HEK293 (cell line): ENCODE measurements at regions not wholly inside any gene's neighbourhood (a gene's known extent, or its start where the extent isn't known, plus 50 kb on each side); places are given as distances from the start of the nearest gene placed in this dataset.

Source experiments
- CTCF ChIA-PET: fragments of 350-600 bp; formaldehyde crosslinking; extraction: SDS; loops from one replicate; lab custom pipeline; 2021; ENCODE audit warnings: antibody characterized with exemption; lab: Yijun Ruan, JAX
- POLR2A ChIA-PET: fragments of 300-600 bp; formaldehyde crosslinking; extraction: SDS; loops from one replicate; lab custom pipeline; 2020; ENCODE audit warnings: antibody characterized with exemption, inconsistent platforms; lab: Yijun Ruan, JAX
- H3K27ac ChIP-seq: fragments of 200-500 bp; sonication (Bioruptor generic); 2 replicates; pipeline ENCODE4 v1.5.1; 2014; ENCODE audit warnings: low read depth, low read length, control low read depth, inconsistent platforms; ENCODE audit errors: extremely low read depth
- H3K36me3 ChIP-seq, 2 experiments: fragments of 200-500 bp in 1 of 2; sonication (Bioruptor generic) in 1 of 2; 1 replicate in 1 of 2; 2 replicates in 1 of 2; pipeline ENCODE4 v1.5.1; 2014 to 2017; ENCODE audit warnings: inconsistent platforms in 2 of 2, low read length in 2 of 2; ENCODE audit not compliant: control insufficient read depth in 2 of 2, insufficient read depth in 1 of 2
- H3K4me1 ChIP-seq: fragments of 200-500 bp; sonication (Bioruptor generic); 2 replicates; pipeline ENCODE4 v1.5.1; 2014; ENCODE audit warnings: mild to moderate bottlenecking, low read length, inconsistent platforms; ENCODE audit not compliant: control insufficient read depth, insufficient read depth
- H3K4me3 ChIP-seq: 2 replicates; pipeline ENCODE4 v1.5.1; 2011; ENCODE audit warnings: low read depth, mild to moderate bottlenecking, control low read depth, low read length, moderate library complexity
- H3K9me3 ChIP-seq: fragments of 200-500 bp; sonication (Bioruptor generic); 2 replicates; pipeline ENCODE4 v1.5.1; 2014; ENCODE audit warnings: low read depth, low read length, inconsistent platforms; ENCODE audit not compliant: control insufficient read depth, insufficient read depth
- ATF2 ChIP-seq: fragments of 450-650 bp; formaldehyde crosslinking; IDR thresholded peaks from 2 replicates; pipeline ENCODE4 v1.5.1; 2016; ENCODE audit warnings: missing biosample characterization, missing genetic modification characterization, low read depth
- PATZ1 ChIP-seq: fragments of 450-650 bp; formaldehyde crosslinking; IDR thresholded peaks from 2 replicates; pipeline ENCODE4 v1.5.1; 2016; ENCODE audit warnings: missing biosample characterization, missing genetic modification characterization
- REST ChIP-seq: fragments of 450-650 bp; formaldehyde crosslinking; IDR thresholded peaks from 2 replicates; pipeline ENCODE4 v1.5.1; 2016; ENCODE audit warnings: missing biosample characterization, missing genetic modification characterization
- ZBTB17 ChIP-seq: fragments of 450-650 bp; formaldehyde crosslinking; IDR thresholded peaks from 2 replicates; pipeline ENCODE4 v1.5.1; 2016; ENCODE audit warnings: missing biosample characterization, missing genetic modification characterization
- ZBTB7A ChIP-seq: fragments of 450-650 bp; formaldehyde crosslinking; IDR thresholded peaks from 2 replicates; pipeline ENCODE4 v1.5.1; 2016; ENCODE audit warnings: low read depth, missing biosample characterization, missing genetic modification characterization
- ZFHX2 ChIP-seq: fragments of 450-650 bp; formaldehyde crosslinking; conservative IDR thresholded peaks from 2 replicates; pipeline ENCODE4 v1.5.1; 2016; ENCODE audit warnings: missing biosample characterization, missing genetic modification characterization
- ZFP69B ChIP-seq: fragments of 450-650 bp; formaldehyde crosslinking; IDR thresholded peaks from 2 replicates; pipeline ENCODE4 v1.5.1; 2016; ENCODE audit warnings: missing biosample characterization, missing genetic modification characterization
- ZNF10 ChIP-seq: fragments of 450-650 bp; formaldehyde crosslinking; IDR thresholded peaks from 2 replicates; pipeline ENCODE4 v1.5.1; 2017; ENCODE audit warnings: missing biosample characterization, missing genetic modification characterization
- ZNF133 ChIP-seq: fragments of 450-650 bp; formaldehyde crosslinking; IDR thresholded peaks from 2 replicates; pipeline ENCODE4 v1.5.1; 2016; ENCODE audit warnings: missing biosample characterization, missing genetic modification characterization
- ZNF214 ChIP-seq: fragments of 450-650 bp; formaldehyde crosslinking; IDR thresholded peaks from 2 replicates; pipeline ENCODE4 v1.5.1; 2017; ENCODE audit warnings: missing biosample characterization, mild to moderate bottlenecking, missing genetic modification characterization, borderline replicate concordance
- ZNF24 ChIP-seq: fragments of 450-650 bp; formaldehyde crosslinking; IDR thresholded peaks from 2 replicates; pipeline ENCODE4 v1.5.1; 2016; ENCODE audit warnings: missing biosample characterization, missing genetic modification characterization
- ZNF404 ChIP-seq: fragments of 450-650 bp; formaldehyde crosslinking; IDR thresholded peaks from 2 replicates; pipeline ENCODE4 v1.5.1; 2017; ENCODE audit warnings: missing biosample characterization, missing genetic modification characterization
- ZNF501 ChIP-seq: fragments of 450-650 bp; formaldehyde crosslinking; IDR thresholded peaks from 2 replicates; pipeline ENCODE4 v1.5.1; 2016; ENCODE audit warnings: missing biosample characterization, missing genetic modification characterization
- ZNF626 ChIP-seq: fragments of 450-650 bp; sonication (Bioruptor Pico); formaldehyde crosslinking; IDR thresholded peaks from 2 replicates; pipeline ENCODE4 v1.5.1; 2018; ENCODE audit warnings: missing biosample characterization, missing genetic modification characterization, inconsistent platforms
- ZNF664 ChIP-seq: fragments of 450-650 bp; formaldehyde crosslinking; IDR thresholded peaks from 2 replicates; pipeline ENCODE4 v1.5.1; 2016; ENCODE audit warnings: missing biosample characterization, missing genetic modification characterization
- ZNF701 ChIP-seq: fragments of 450-650 bp; formaldehyde crosslinking; IDR thresholded peaks from 2 replicates; pipeline ENCODE4 v1.5.1; 2016; ENCODE audit warnings: missing biosample characterization, missing genetic modification characterization
- TF ChIP-seq, protein P1 (sequence below): fragments of 450-650 bp; formaldehyde crosslinking; conservative IDR thresholded peaks from 2 replicates; pipeline ENCODE4 v1.5.1; 2016; ENCODE audit warnings: low read depth, missing biosample characterization, missing genetic modification characterization
- TF ChIP-seq, protein P2 (sequence below): fragments of 450-650 bp; formaldehyde crosslinking; IDR thresholded peaks from 2 replicates; pipeline ENCODE4 v1.5.1; 2016; ENCODE audit warnings: missing biosample characterization, missing genetic modification characterization

- TF ChIP-seq ZNF133 (tag by site-specific recombination) (no peak), ZFHX2 (tag by site-specific recombination) (no peak), ZBTB17 (tag by site-specific recombination) (no peak), ZNF24 (tag by site-specific recombination) (no peak), ZNF10 (tag by site-specific recombination) (no peak), ZBTB7A (no peak)
- TF ChIP-seq, protein P1, sequence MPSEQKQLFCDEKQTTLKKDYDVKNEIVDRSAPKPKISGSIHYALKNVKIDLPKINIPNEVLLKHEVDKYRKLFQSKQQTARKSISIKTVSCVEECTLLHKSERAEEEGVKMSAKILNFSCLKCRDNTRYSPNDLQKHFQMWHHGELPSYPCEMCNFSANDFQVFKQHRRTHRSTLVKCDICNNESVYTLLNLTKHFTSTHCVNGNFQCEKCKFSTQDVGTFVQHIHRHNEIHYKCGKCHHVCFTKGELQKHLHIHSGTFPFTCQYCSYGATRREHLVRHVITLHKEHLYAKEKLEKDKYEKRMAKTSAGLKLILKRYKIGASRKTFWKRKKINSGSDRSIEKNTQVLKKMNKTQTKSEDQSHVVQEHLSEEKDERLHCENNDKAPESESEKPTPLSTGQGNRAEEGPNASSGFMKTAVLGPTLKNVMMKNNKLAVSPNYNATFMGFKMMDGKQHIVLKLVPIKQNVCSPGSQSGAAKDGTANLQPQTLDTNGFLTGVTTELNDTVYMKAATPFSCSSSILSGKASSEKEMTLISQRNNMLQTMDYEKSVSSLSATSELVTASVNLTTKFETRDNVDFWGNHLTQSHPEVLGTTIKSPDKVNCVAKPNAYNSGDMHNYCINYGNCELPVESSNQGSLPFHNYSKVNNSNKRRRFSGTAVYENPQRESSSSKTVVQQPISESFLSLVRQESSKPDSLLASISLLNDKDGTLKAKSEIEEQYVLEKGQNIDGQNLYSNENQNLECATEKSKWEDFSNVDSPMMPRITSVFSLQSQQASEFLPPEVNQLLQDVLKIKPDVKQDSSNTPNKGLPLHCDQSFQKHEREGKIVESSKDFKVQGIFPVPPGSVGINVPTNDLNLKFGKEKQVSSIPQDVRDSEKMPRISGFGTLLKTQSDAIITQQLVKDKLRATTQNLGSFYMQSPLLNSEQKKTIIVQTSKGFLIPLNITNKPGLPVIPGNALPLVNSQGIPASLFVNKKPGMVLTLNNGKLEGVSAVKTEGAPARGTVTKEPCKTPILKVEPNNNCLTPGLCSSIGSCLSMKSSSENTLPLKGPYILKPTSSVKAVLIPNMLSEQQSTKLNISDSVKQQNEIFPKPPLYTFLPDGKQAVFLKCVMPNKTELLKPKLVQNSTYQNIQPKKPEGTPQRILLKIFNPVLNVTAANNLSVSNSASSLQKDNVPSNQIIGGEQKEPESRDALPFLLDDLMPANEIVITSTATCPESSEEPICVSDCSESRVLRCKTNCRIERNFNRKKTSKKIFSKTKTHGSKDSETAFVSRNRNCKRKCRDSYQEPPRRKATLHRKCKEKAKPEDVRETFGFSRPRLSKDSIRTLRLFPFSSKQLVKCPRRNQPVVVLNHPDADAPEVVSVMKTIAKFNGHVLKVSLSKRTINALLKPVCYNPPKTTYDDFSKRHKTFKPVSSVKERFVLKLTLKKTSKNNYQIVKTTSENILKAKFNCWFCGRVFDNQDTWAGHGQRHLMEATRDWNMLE (tag by site-specific recombination), result no peak
These were observed 354.7 kb downstream of the MCTP2 start (continued) for GRCh38 chr15:94586099-94586498.

- CTCF ChIA-PET, result no interaction called here
- no peak overlapping the region for H3K27ac ChIP-seq
- POLR2A ChIA-PET, result no interaction called here
These were observed 355.8 kb downstream of the MCTP2 start for GRCh38 chr15:94587113-94587512.

More at GRCh38 chr15:94587113-94587512, 355.8 kb downstream of the MCTP2 start:
- no peaks in the 10 kb centered on the region for H3K4me1 ChIP-seq
- no peaks in the 10 kb centered on the region for H3K9me3 ChIP-seq
- no peak for TF ChIP-seq ZNF664
- TF ChIP-seq, protein P2, sequence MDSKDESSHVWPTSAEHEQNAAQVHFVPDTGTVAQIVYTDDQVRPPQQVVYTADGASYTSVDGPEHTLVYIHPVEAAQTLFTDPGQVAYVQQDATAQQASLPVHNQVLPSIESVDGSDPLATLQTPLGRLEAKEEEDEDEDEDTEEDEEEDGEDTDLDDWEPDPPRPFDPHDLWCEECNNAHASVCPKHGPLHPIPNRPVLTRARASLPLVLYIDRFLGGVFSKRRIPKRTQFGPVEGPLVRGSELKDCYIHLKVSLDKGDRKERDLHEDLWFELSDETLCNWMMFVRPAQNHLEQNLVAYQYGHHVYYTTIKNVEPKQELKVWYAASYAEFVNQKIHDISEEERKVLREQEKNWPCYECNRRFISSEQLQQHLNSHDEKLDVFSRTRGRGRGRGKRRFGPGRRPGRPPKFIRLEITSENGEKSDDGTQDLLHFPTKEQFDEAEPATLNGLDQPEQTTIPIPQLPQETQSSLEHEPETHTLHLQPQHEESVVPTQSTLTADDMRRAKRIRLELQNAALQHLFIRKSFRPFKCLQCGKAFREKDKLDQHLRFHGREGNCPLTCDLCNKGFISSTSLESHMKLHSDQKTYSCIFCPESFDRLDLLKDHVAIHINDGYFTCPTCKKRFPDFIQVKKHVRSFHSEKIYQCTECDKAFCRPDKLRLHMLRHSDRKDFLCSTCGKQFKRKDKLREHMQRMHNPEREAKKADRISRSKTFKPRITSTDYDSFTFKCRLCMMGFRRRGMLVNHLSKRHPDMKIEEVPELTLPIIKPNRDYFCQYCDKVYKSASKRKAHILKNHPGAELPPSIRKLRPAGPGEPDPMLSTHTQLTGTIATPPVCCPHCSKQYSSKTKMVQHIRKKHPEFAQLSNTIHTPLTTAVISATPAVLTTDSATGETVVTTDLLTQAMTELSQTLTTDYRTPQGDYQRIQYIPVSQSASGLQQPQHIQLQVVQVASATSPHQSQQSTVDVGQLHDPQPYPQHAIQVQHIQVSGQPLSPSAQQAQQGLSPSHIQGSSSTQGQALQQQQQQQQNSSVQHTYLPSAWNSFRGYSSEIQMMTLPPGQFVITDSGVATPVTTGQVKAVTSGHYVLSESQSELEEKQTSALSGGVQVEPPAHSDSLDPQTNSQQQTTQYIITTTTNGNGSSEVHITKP, result no peak
- no peak for TF ChIP-seq ZNF701
- no peak for TF ChIP-seq ZNF404 (tag by site-specific recombination)
- no peak for TF ChIP-seq ATF2 (tag by site-specific recombination)
- no peak for TF ChIP-seq REST
- no peak for TF ChIP-seq ZFP69B (tag by site-specific recombination)
- no peak for TF ChIP-seq PATZ1 (tag by site-specific recombination)
- no peak for TF ChIP-seq ZNF214
- no peak for TF ChIP-seq ZNF501 (tag by site-specific recombination)
- no peak for TF ChIP-seq ZNF626
- H3K4me3 ChIP-seq, result no peak overlapping the region
- no peaks in the 10 kb centered on the region for H3K36me3 ChIP-seq
